Vagina (tissue), 2 donors: ENCODE measurements at regions not wholly inside any gene's neighbourhood (a gene's known extent, or its start where the extent isn't known, plus 50 kb on each side); places are given as distances from the start of the nearest gene placed in this dataset.

Experiments
- DNase-seq, 2 donors: peaks; one replicate each; pipeline ENCODE4 v3.0.0-alpha.2; 2017; ENCODE audit errors: extremely low spot score in 2 of 2
- H3K27ac ChIP-seq: fragments of 200-600 bp; sonication (generic); one replicate; pipeline ENCODE4 v1.5.1; 2019
- H3K27me3 ChIP-seq: fragments of 200-600 bp; sonication (generic); one replicate; pipeline ENCODE4 v1.5.1; 2019
- H3K36me3 ChIP-seq, 2 donors: fragments of 200-600 bp; sonication (generic); one replicate each; pipeline ENCODE4 v1.5.1; 2017 to 2019
- H3K4me1 ChIP-seq: fragments of 200-600 bp; sonication (generic); one replicate; pipeline ENCODE4 v1.5.1; 2019
- H3K4me3 ChIP-seq, 2 donors: fragments of 200-600 bp; sonication (generic); 1 replicate in 1 of 2; 2 replicates in 1 of 2; pipeline ENCODE4 v1.5.1; 2016 to 2019
- H3K9me3 ChIP-seq: fragments of 200-600 bp; sonication (generic); one replicate; pipeline ENCODE4 v1.5.1; 2019
- POLR2A ChIP-seq, 2 donors: fragments of 450-650 bp; IDR thresholded peaks; one replicate each; pipeline ENCODE4 v1.6.1; 2017; ENCODE audit warnings: antibody characterized with exemption in 2 of 2, mild to moderate bottlenecking in 2 of 2, moderate library complexity in 2 of 2
- POLR2AphosphoS5 ChIP-seq, 2 donors: sonication (generic); formaldehyde crosslinking; IDR thresholded peaks; one replicate each; pipeline ENCODE4 v1.9.0; 2017; ENCODE audit warnings: antibody characterized with exemption in 2 of 2, mild to moderate bottlenecking in 2 of 2, low read depth in 1 of 2; ENCODE audit not compliant: insufficient read depth in 1 of 2
- intact Hi-C: fragments of 100-400 bp; cut with DNase I; formaldehyde crosslinking; loops from one replicate; pipeline ENCODE4 v1.15.1; 2023
- TF ChIP-seq, protein P1 (sequence below), 3 experiments: fragments of 450-650 bp in 2 of 3; fragments of 200-600 bp in 1 of 3; sonication (generic) in 1 of 3; IDR thresholded peaks; one replicate each; pipeline ENCODE4 v1.5.1; 2017 to 2019; ENCODE audit warnings: antibody characterized with exemption in 3 of 3, mild to moderate bottlenecking in 2 of 3, moderate library complexity in 2 of 3

DNA sequence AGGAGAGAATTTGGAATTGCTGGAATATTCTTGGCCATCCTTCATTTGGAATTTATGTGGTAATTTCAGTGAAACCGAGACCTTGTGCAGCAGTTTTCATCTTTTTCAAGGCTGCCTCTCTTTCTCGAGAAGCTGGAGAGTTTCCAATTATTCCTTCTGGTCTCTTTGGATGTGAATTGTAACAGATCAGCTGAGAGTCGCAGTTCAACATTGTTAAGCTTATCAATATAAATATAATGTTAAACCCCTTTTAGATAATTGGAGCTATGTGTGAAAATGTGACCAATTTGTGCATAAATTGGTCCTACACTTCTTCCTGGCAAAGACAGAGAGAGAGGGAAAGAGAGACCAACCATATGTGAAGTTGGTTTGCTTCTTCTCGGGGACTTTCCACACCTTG lies 425.6 kb downstream of the TSHZ3 start:
- no peak overlapping the region for H3K27ac ChIP-seq
- DNase-seq, result peak in 1 of 2 donors; percentile 8
- no peaks in the 10 kb centered on the region for H3K36me3 ChIP-seq
- H3K9me3 ChIP-seq, result no peaks in the 10 kb centered on the region
- H3K4me3 ChIP-seq, result no peak overlapping the region
- H3K4me1 ChIP-seq, result no peaks in the 10 kb centered on the region
- TF ChIP-seq POLR2A (IDR thresholded peaks at IDR 0.05) (no peak), POLR2AphosphoS5 (IDR thresholded peaks at IDR 0.05; ENCODE audit: insufficient read depth in 1 of 2, low read depth in 1 of 2) (no peak)
- intact Hi-C loops, result no loop called here
- no peaks in the 10 kb centered on the region for H3K27me3 ChIP-seq

DNA sequence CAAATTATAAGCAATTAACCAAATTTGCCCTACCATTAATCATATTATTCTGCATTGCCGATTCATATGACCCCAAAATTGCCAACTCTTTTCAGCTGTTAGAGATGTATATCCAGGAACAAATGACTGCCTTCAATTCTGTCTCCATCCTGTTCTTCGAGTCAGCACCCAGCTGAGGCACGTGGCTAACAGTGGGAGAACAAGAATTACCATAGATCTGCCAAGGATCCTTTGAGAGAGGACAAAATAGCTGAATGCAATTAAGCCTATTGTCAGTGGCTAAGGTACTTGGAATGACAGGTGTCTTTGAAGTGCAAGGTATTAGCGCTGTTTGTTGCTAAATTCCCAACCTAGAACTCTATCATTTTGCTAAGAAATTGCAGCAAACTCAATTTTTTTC lies 426.1 kb downstream of the TSHZ3 start:
- Histone ChIP-seq H3K4me3 (no peak overlapping the region), H3K4me1 (no peaks in the 10 kb centered on the region), H3K27me3 (no peaks in the 10 kb centered on the region), H3K27ac (no peak overlapping the region), H3K9me3 (no peaks in the 10 kb centered on the region), H3K36me3 (no peaks in the 10 kb centered on the region)
- intact Hi-C loops, result no loop called here
- DNase-seq, result no peak
- no peak for TF ChIP-seq POLR2AphosphoS5 (IDR thresholded peaks at IDR 0.05; ENCODE audit: insufficient read depth in 1 of 2, low read depth in 1 of 2)
- TF ChIP-seq POLR2A (IDR thresholded peaks at IDR 0.05), result no peak
- TF ChIP-seq, protein P1, sequence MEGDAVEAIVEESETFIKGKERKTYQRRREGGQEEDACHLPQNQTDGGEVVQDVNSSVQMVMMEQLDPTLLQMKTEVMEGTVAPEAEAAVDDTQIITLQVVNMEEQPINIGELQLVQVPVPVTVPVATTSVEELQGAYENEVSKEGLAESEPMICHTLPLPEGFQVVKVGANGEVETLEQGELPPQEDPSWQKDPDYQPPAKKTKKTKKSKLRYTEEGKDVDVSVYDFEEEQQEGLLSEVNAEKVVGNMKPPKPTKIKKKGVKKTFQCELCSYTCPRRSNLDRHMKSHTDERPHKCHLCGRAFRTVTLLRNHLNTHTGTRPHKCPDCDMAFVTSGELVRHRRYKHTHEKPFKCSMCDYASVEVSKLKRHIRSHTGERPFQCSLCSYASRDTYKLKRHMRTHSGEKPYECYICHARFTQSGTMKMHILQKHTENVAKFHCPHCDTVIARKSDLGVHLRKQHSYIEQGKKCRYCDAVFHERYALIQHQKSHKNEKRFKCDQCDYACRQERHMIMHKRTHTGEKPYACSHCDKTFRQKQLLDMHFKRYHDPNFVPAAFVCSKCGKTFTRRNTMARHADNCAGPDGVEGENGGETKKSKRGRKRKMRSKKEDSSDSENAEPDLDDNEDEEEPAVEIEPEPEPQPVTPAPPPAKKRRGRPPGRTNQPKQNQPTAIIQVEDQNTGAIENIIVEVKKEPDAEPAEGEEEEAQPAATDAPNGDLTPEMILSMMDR (IDR thresholded peaks at IDR 0.05), result no peak

DNA sequence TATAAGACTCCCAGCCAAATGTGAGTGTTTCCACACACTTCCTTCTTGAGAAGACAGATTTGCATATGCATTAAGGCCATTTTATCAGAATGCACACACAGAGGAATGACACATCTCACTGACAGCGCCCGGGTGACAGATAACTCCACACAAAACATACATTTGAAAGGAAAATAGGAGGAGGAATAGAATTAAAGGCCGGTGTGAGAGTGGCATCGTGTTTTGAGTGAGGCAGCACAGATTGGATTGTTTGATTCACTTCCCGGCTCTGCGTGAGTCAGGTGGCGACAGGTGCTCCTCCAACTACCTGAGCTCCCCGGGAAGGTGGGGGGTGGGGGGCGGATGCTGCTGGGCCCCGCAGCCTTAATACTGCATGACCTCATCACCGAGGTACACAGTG lies 429.0 kb downstream of the TSHZ3 start:
- H3K36me3 ChIP-seq, result no peaks in the 10 kb centered on the region
- intact Hi-C loops, result no loop called here
- no peak overlapping the region for H3K4me3 ChIP-seq
- DNase-seq, result no peak
- H3K27ac ChIP-seq, result no peak overlapping the region
- TF ChIP-seq, protein P1 (IDR thresholded peaks at IDR 0.05), result no peak
- TF ChIP-seq POLR2AphosphoS5 (IDR thresholded peaks at IDR 0.05; ENCODE audit: insufficient read depth in 1 of 2, low read depth in 1 of 2), result no peak
- TF ChIP-seq POLR2A (IDR thresholded peaks at IDR 0.05), result no peak
- H3K27me3 ChIP-seq, result no peaks in the 10 kb centered on the region
- H3K4me1 ChIP-seq, result no peaks in the 10 kb centered on the region
- no peaks in the 10 kb centered on the region for H3K9me3 ChIP-seq

DNA sequence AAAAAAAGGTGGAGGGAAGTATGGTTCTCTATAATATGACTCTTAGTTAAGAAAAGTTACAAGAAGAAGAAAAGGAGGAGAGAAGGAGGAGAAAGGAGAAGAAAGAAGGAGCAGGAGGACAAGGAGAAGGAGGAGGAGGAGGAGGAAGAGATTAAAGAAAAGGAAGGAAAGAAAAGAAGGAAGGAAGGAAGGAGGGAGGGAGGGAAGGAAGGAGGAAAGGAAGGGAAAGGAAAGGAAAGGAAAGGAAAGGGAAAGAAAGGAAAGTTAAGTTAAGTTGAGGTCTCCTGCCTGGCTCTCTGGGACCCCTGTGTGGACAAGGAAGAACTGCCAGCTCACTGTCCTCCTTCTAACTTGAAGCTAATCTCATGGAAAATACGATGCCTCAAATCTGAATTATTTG lies 429.5 kb downstream of the TSHZ3 start:
- intact Hi-C loops, result no loop called here
- no peaks in the 10 kb centered on the region for H3K9me3 ChIP-seq
- H3K4me1 ChIP-seq, result no peaks in the 10 kb centered on the region
- H3K4me3 ChIP-seq, result no peak overlapping the region
- DNase-seq, result no peak
- H3K27me3 ChIP-seq, result no peaks in the 10 kb centered on the region
- TF ChIP-seq, protein P1 (IDR thresholded peaks at IDR 0.05), result no peak
- TF ChIP-seq POLR2A (IDR thresholded peaks at IDR 0.05) (no peak), POLR2AphosphoS5 (IDR thresholded peaks at IDR 0.05; ENCODE audit: insufficient read depth in 1 of 2, low read depth in 1 of 2) (no peak)
- no peaks in the 10 kb centered on the region for H3K36me3 ChIP-seq
- H3K27ac ChIP-seq, result no peak overlapping the region

DNA sequence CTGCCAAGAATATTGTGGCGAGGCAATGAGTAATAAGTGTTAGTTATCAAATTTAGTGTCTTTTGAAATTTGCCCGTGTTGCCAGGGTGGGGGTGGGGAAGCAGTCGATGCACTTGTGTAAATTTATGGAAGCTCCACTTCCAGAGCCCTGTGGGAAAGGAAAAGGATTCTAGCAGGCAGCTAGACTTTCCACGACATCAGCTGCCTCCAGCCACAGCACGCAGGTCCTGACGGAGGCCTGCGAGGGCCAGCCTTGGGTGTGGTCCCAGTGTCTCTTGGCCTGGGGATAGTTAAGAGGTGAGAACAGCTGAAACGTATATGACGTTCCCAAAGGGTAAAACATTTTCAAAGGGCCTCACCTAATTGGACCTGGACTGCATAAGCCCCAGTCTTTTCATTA lies 433.0 kb downstream of the TSHZ3 start:
- Histone ChIP-seq H3K4me3 (no peak overlapping the region), H3K27me3 (no peaks in the 10 kb centered on the region), H3K36me3 (no peaks in the 10 kb centered on the region), H3K27ac (no peak overlapping the region), H3K4me1 (no peaks in the 10 kb centered on the region), H3K9me3 (no peaks in the 10 kb centered on the region)
- no peak for TF ChIP-seq POLR2AphosphoS5 (IDR thresholded peaks at IDR 0.05; ENCODE audit: insufficient read depth in 1 of 2, low read depth in 1 of 2)
- TF ChIP-seq, protein P1 (IDR thresholded peaks at IDR 0.05), result no peak
- no peak for TF ChIP-seq POLR2A (IDR thresholded peaks at IDR 0.05)
- intact Hi-C loops, result no loop called here
- peak in 1 of 2 donors; percentile 34 for DNase-seq

DNA sequence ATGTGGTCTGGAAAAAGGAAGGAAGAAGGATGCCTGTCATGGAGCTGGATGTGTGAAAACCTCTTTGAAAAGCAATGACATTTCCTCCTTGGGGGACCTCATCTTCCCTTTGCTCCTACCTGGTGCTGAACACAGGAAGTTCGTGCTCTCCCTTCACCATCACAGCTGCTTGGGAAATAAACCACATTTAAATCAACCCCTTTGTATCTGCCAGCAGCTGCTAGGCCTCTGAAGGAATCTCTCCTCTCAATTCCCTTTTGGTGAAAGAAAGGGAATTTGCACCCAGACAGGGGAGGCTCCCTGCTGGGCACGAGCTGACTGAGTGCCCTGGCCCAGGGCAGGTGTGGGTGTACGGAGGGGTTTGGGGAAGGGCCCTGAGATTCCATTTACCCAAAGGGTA lies 437.7 kb downstream of the TSHZ3 start:
- intact Hi-C loops, result no loop called here
- DNase-seq, result no peak
- H3K4me3 ChIP-seq, result no peak overlapping the region

More for the DNA sequence above, 437.7 kb downstream of the TSHZ3 start:
- no peaks in the 10 kb centered on the region for H3K4me1 ChIP-seq
- H3K27me3 ChIP-seq, result no peaks in the 10 kb centered on the region
- no peaks in the 10 kb centered on the region for H3K9me3 ChIP-seq
- H3K27ac ChIP-seq, result no peak overlapping the region
- H3K36me3 ChIP-seq, result no peaks in the 10 kb centered on the region
- TF ChIP-seq POLR2A (IDR thresholded peaks at IDR 0.05) (no peak), POLR2AphosphoS5 (IDR thresholded peaks at IDR 0.05; ENCODE audit: insufficient read depth in 1 of 2, low read depth in 1 of 2) (no peak)
- TF ChIP-seq, protein P1 (IDR thresholded peaks at IDR 0.05), result no peak
